GM23338 (cell line): ENCODE measurements at regions not wholly inside any gene's neighbourhood (a gene's known extent, or its start where the extent isn't known, plus 50 kb on each side); places are given as distances from the start of the nearest gene placed in this dataset.

Source experiments
- ATAC-seq: fragments of 200-7000 bp; cut with Tn5 transposase; 3 replicates; pipeline ENCODE4 v1.9.1; 2020
- DNase-seq: peaks from one replicate; pipeline ENCODE4 v3.0.0-alpha.2; 2015; ENCODE audit warnings: low spot score
- H2AFZ ChIP-seq: fragments of 200-600 bp; sonication (generic); 2 replicates; pipeline ENCODE4 v1.8.0; 2016; ENCODE audit warnings: antibody characterized with exemption, mild to moderate bottlenecking, moderate library complexity
- H3F3A ChIP-seq: fragments of 200-600 bp; sonication (generic); replicated peaks from 2 replicates; pipeline ENCODE4 v1.8.0; 2017; ENCODE audit warnings: antibody characterized with exemption, mixed run types, low read depth
- H3K27ac ChIP-seq: fragments of 200-600 bp; sonication (generic); 2 replicates; pipeline ENCODE4 v1.6.1; 2016; ENCODE audit warnings: low read depth
- H3K27me3 ChIP-seq: fragments of 200-600 bp; sonication (generic); 2 replicates; pipeline ENCODE4 v1.8.0; 2016; ENCODE audit warnings: mild to moderate bottlenecking, mixed run types, moderate library complexity; ENCODE audit not compliant: insufficient read depth
- H3K36me3 ChIP-seq: fragments of 200-600 bp; sonication (generic); 2 replicates; pipeline ENCODE4 v1.8.0; 2016; ENCODE audit warnings: mild to moderate bottlenecking; ENCODE audit not compliant: insufficient read depth
- H3K4me1 ChIP-seq: fragments of 200-600 bp; sonication (generic); 2 replicates; pipeline ENCODE4 v1.8.0; 2016; ENCODE audit warnings: mild to moderate bottlenecking, moderate library complexity; ENCODE audit not compliant: insufficient read depth
- H3K4me2 ChIP-seq: fragments of 200-600 bp; sonication (generic); 2 replicates; pipeline ENCODE4 v1.7.1; 2017; ENCODE audit warnings: mixed run types
- H3K4me3 ChIP-seq: fragments of 200-600 bp; sonication (generic); 2 replicates; pipeline ENCODE4 v1.6.1; 2016; ENCODE audit warnings: mixed run types
- H3K79me2 ChIP-seq: fragments of 200-600 bp; sonication (generic); replicated peaks from 2 replicates; pipeline ENCODE4 v1.8.0; 2017; ENCODE audit warnings: mild to moderate bottlenecking; ENCODE audit not compliant: insufficient read depth
- H3K9me2 ChIP-seq: fragments of 200-600 bp; sonication (generic); 2 replicates; pipeline ENCODE4 v1.8.0; 2017; ENCODE audit not compliant: insufficient read depth
- H4K20me1 ChIP-seq: fragments of 200-600 bp; sonication (generic); replicated peaks from 2 replicates; pipeline ENCODE4 v1.8.0; 2017; ENCODE audit warnings: mild to moderate bottlenecking; ENCODE audit not compliant: insufficient read depth
- H3K27ac Mint-ChIP-seq: 2 replicates; pipeline ENCODE4 v1.8.0; 2020; ENCODE audit warnings: inconsistent platforms, mild to moderate bottlenecking, moderate library complexity, mixed read lengths
- H3K27me3 Mint-ChIP-seq: 3 replicates; pipeline ENCODE4 v1.8.0; 2022; ENCODE audit warnings: low read depth, mild to moderate bottlenecking, moderate library complexity, mixed read lengths, inconsistent platforms; ENCODE audit not compliant: insufficient read depth, poor library complexity
- H3K36me3 Mint-ChIP-seq: 3 replicates; pipeline ENCODE4 v1.8.0; 2021; ENCODE audit warnings: low read depth, mild to moderate bottlenecking, inconsistent platforms, moderate library complexity, mixed read lengths
- H3K4me1 Mint-ChIP-seq: 3 replicates; pipeline ENCODE4 v1.8.0; 2020; ENCODE audit warnings: mild to moderate bottlenecking, inconsistent platforms, mixed read lengths
- H3K4me3 Mint-ChIP-seq: 3 replicates; pipeline ENCODE4 v1.8.0; 2021; ENCODE audit warnings: moderate library complexity, mild to moderate bottlenecking, inconsistent platforms, mixed read lengths
- H3K9me3 Mint-ChIP-seq: 3 replicates; pipeline ENCODE4 v1.8.0; 2020; ENCODE audit warnings: moderate library complexity, mild to moderate bottlenecking, inconsistent platforms, mixed read lengths
- CREB1 ChIP-seq: fragments of 250-450 bp; sonication (Bioruptor Pico); IDR thresholded peaks from 2 replicates; pipeline ENCODE4 v1.5.0; 2020; ENCODE audit warnings: low read depth, mild to moderate bottlenecking, moderate library complexity
- CTCF ChIP-seq, 2 experiments: fragments of 200-600 bp in 1 of 2; sonication (generic) in 1 of 2; conservative IDR thresholded peaks; 2 replicates each; pipeline versions ENCODE4 v1.5.1 to v1.6.1; 2016 to 2017; ENCODE audit warnings: antibody characterized with exemption in 2 of 2, low read depth in 2 of 2, mild to moderate bottlenecking in 2 of 2, moderate library complexity in 1 of 2
- ETS1 ChIP-seq: IDR thresholded peaks from 2 replicates; pipeline ENCODE4 v1.6.1; 2016; ENCODE audit warnings: antibody characterized with exemption
- EZH2 ChIP-seq: fragments of 200-600 bp; sonication (generic); IDR thresholded peaks from one replicate; pipeline ENCODE4 v1.8.0; 2017; ENCODE audit warnings: antibody characterized with exemption, mild to moderate bottlenecking, low read depth; ENCODE audit not compliant: unreplicated experiment
- EZH2phosphoT487 ChIP-seq: fragments of 200-600 bp; sonication (generic); IDR thresholded peaks from one replicate; pipeline ENCODE4 v1.8.1; 2018; ENCODE audit warnings: antibody characterized with exemption; ENCODE audit not compliant: unreplicated experiment
- JUNB ChIP-seq: IDR thresholded peaks from one replicate; pipeline ENCODE4 v1.6.1; 2016; ENCODE audit warnings: antibody characterized with exemption; ENCODE audit not compliant: unreplicated experiment
- NANOG ChIP-seq: IDR thresholded peaks from 2 replicates; pipeline ENCODE4 v1.6.1; 2016; ENCODE audit warnings: antibody characterized with exemption, borderline replicate concordance
- POLR2AphosphoS5 ChIP-seq: IDR thresholded peaks from 2 replicates; pipeline ENCODE4 v1.6.1; 2016; ENCODE audit warnings: antibody characterized with exemption, low read depth
- REST ChIP-seq: IDR thresholded peaks from one replicate; pipeline ENCODE4 v1.6.1; 2018; ENCODE audit warnings: antibody characterized with exemption; ENCODE audit not compliant: unreplicated experiment
- STAT1 ChIP-seq: IDR thresholded peaks from one replicate; pipeline ENCODE4 v1.6.1; 2016; ENCODE audit warnings: antibody characterized with exemption; ENCODE audit not compliant: unreplicated experiment
- ZNF114 ChIP-seq: fragments of 250-450 bp; sonication (Bioruptor Pico); IDR thresholded peaks from 2 replicates; pipeline ENCODE4 v1.5.0; 2020; ENCODE audit warnings: mild to moderate bottlenecking, moderate library complexity
- ZNF331 ChIP-seq: fragments of 250-450 bp; sonication (Bioruptor Pico); IDR thresholded peaks from 2 replicates; pipeline ENCODE4 v1.5.0; 2020; ENCODE audit warnings: low read depth, mild to moderate bottlenecking, moderate library complexity
- ZNF462 ChIP-seq: fragments of 250-450 bp; sonication (Bioruptor Pico); IDR thresholded peaks from 2 replicates; pipeline ENCODE4 v1.5.0; 2020; ENCODE audit warnings: mild to moderate bottlenecking, moderate library complexity

- H3K27me3 ChIP-seq: no peaks in the 10 kb centered on the region
- H3K27ac Mint-ChIP-seq: no peak overlapping the region
- H3K36me3 ChIP-seq: no peaks in the 10 kb centered on the region
- H3K9me2 ChIP-seq: no peaks in the 10 kb centered on the region
- H2AFZ ChIP-seq: no peak overlapping the region
- H3K27ac ChIP-seq: no peak overlapping the region
- H3K36me3 Mint-ChIP-seq: no peaks in the 10 kb centered on the region
- H3K4me1 ChIP-seq: no peaks in the 10 kb centered on the region
- no peaks in the 10 kb centered on the region for H3K9me3 Mint-ChIP-seq
- DNase-seq: no peak
- TF ChIP-seq ZNF331 (CRISPR knock-in tag) (no peak), ZNF462 (no peak), ETS1 (no peak), EZH2phosphoT487 (no peak), POLR2AphosphoS5 (no peak), EZH2 (no peak), REST (no peak), JUNB (no peak), STAT1 (no peak), NANOG (no peak), ZNF114 (CRISPR knock-in tag) (no peak), CTCF (conservative IDR thresholded peaks at IDR 0.05; ENCODE audit: low read depth in 2 of 2) (no peak), CREB1 (no peak)
- no peaks in the 10 kb centered on the region for H3K79me2 ChIP-seq
- ATAC-seq: no peak
- no peaks in the 10 kb centered on the region for H3F3A ChIP-seq
- peaks cover 3% of the 10 kb centered on the region for H3K27me3 Mint-ChIP-seq
- no peak overlapping the region for H3K4me3 ChIP-seq
- H3K4me2 ChIP-seq: no peak overlapping the region
- H3K4me3 Mint-ChIP-seq: no peak overlapping the region
- no peaks in the 10 kb centered on the region for H3K4me1 Mint-ChIP-seq
- no peaks in the 10 kb centered on the region for H4K20me1 ChIP-seq
Observed at GRCh38 chr2:18891600-18892345, 302.4 kb upstream of the NT5C1B start.
